Mesenchymal stem cell (in vitro differentiated cells and primary cell): ENCODE measurements at regions not wholly inside any gene's neighbourhood (a gene's known extent, or its start where the extent isn't known, plus 50 kb on each side); places are given as distances from the start of the nearest gene placed in this dataset.
A peak's percentile ranks its signal among the peaks of the same experiment; 100 is the strongest.

ENCODE experiments used
- DNase-seq: peaks from one replicate; pipeline ENCODE4 v3.0.0-alpha.2; 2013
- H2AFZ ChIP-seq: one replicate; pipeline ENCODE4 v1.6.1; 2013; ENCODE audit warnings: low read depth, mild to moderate bottlenecking, control low read depth, inconsistent platforms, low read length, moderate library complexity
- H2AK5ac ChIP-seq: 2 replicates; pipeline ENCODE4 v1.6.1; 2013; ENCODE audit warnings: low read length, moderate library complexity, mild to moderate bottlenecking, inconsistent platforms; ENCODE audit not compliant: severe bottlenecking
- H2BK120ac ChIP-seq: one replicate; pipeline ENCODE4 v1.6.1; 2013; ENCODE audit warnings: low read depth, mild to moderate bottlenecking, inconsistent platforms, low read length, moderate library complexity
- H2BK12ac ChIP-seq, 2 experiments: one replicate each; pipeline ENCODE4 v1.6.1; 2013; ENCODE audit warnings: inconsistent platforms in 2 of 2, low read length in 2 of 2, mild to moderate bottlenecking in 2 of 2, moderate library complexity in 2 of 2, control low read depth in 1 of 2
- H2BK15ac ChIP-seq: one replicate; pipeline ENCODE4 v1.6.1; 2013; ENCODE audit warnings: mild to moderate bottlenecking, low read depth, inconsistent platforms; ENCODE audit not compliant: poor library complexity, severe bottlenecking
- H2BK5ac ChIP-seq: 2 replicates; pipeline ENCODE4 v1.6.1; 2013; ENCODE audit warnings: low read depth, mild to moderate bottlenecking, low read length, control low read depth, inconsistent platforms; ENCODE audit not compliant: poor library complexity, severe bottlenecking
- H3K14ac ChIP-seq, 2 experiments: one replicate each; pipeline ENCODE4 v1.6.1; 2013; ENCODE audit warnings: inconsistent platforms in 2 of 2, low read length in 2 of 2, control low read depth in 1 of 2, mild to moderate bottlenecking in 1 of 2, moderate library complexity in 1 of 2
- H3K18ac ChIP-seq, 2 experiments: one replicate each; pipeline ENCODE4 v1.6.1; 2013; ENCODE audit warnings: inconsistent platforms in 2 of 2, low read length in 2 of 2, control low read depth in 1 of 2, low read depth in 1 of 2, mild to moderate bottlenecking in 1 of 2
- H3K23ac ChIP-seq, 2 experiments: one replicate each; pipeline ENCODE4 v1.6.1; 2013; ENCODE audit warnings: inconsistent platforms in 2 of 2, low read length in 2 of 2, mild to moderate bottlenecking in 2 of 2, moderate library complexity in 2 of 2, control low read depth in 1 of 2
- H3K27ac ChIP-seq: 2 replicates; pipeline ENCODE4 v1.5.1; 2013; ENCODE audit warnings: mild to moderate bottlenecking, moderate library complexity, low read length, control low read depth, inconsistent platforms; ENCODE audit not compliant: poor library complexity, severe bottlenecking
- H3K27me3 ChIP-seq, 2 experiments: 2 replicates each; pipeline versions ENCODE4 v1.6.1 to v1.7.0; 2013; ENCODE audit warnings: low read length in 2 of 2, mild to moderate bottlenecking in 2 of 2, moderate library complexity in 2 of 2, control low read depth in 1 of 2, inconsistent platforms in 1 of 2; ENCODE audit not compliant: control insufficient read depth in 1 of 2, insufficient read depth in 1 of 2
- H3K36me3 ChIP-seq, 2 experiments: 2 replicates each; pipeline versions ENCODE4 v1.6.1 to v1.7.0; 2013; ENCODE audit warnings: low read length in 2 of 2, control low read depth in 1 of 2, inconsistent platforms in 1 of 2, low read depth in 1 of 2, mild to moderate bottlenecking in 1 of 2; ENCODE audit not compliant: insufficient read depth in 2 of 2, control insufficient read depth in 1 of 2
- H3K4ac ChIP-seq, 2 experiments: one replicate each; pipeline ENCODE4 v1.6.1; 2013; ENCODE audit warnings: inconsistent platforms in 2 of 2, low read length in 2 of 2, mild to moderate bottlenecking in 2 of 2, moderate library complexity in 2 of 2, control low read depth in 1 of 2, low read depth in 1 of 2
- H3K4me1 ChIP-seq: 2 replicates; pipeline ENCODE4 v1.6.1; 2013; ENCODE audit warnings: low read depth, low read length, control low read depth; ENCODE audit not compliant: control insufficient read depth, insufficient read depth
- H3K4me2 ChIP-seq: 2 replicates; pipeline ENCODE4 v1.6.1; 2013; ENCODE audit warnings: low read length, mild to moderate bottlenecking, inconsistent platforms; ENCODE audit not compliant: poor library complexity, severe bottlenecking
- H3K4me3 ChIP-seq, 2 experiments: 2 replicates each; pipeline versions ENCODE4 v1.5.1 to v1.7.0; 2013; ENCODE audit warnings: low read length in 2 of 2, mild to moderate bottlenecking in 2 of 2, control low read depth in 1 of 2, low read depth in 1 of 2; ENCODE audit not compliant: insufficient read depth in 1 of 2
- H3K79me1 ChIP-seq: replicated peaks from 2 replicates; pipeline ENCODE4 v1.6.1; 2013; ENCODE audit warnings: mild to moderate bottlenecking, control low read depth, low read length, inconsistent platforms; ENCODE audit not compliant: poor library complexity, severe bottlenecking
- H3K9ac ChIP-seq: 2 replicates; pipeline ENCODE4 v1.7.0; 2013; ENCODE audit warnings: mild to moderate bottlenecking, low read length, moderate library complexity
- H3K9me3 ChIP-seq: 2 replicates; pipeline ENCODE4 v1.7.0; 2013; ENCODE audit warnings: mild to moderate bottlenecking, low read length; ENCODE audit not compliant: control insufficient read depth
- H4K8ac ChIP-seq: one replicate; pipeline ENCODE4 v1.6.1; 2013; ENCODE audit warnings: inconsistent platforms, mild to moderate bottlenecking, low read length, moderate library complexity
- H4K91ac ChIP-seq: one replicate; pipeline ENCODE4 v1.6.1; 2013; ENCODE audit warnings: mild to moderate bottlenecking, low read length, inconsistent platforms
- WGBS: methylation state at CpG from one replicate; pipeline ENCODE4 v1.1.7; 2013; ENCODE audit warnings: mixed read lengths; 5-methylcytosine and 5-hydroxymethylcytosine counted together

GRCh38 chr4:74621616-74622015, 172.7 kb downstream of the BTC start:
- Histone ChIP-seq H3K4me3 (no peak overlapping the region), H3K9ac (no peak overlapping the region), H3K9me3 (peaks cover 4% of the 10 kb centered on the region), H2BK5ac (no peak overlapping the region), H2BK120ac (no peak overlapping the region), H2BK15ac (no peak overlapping the region), H2BK12ac (no peak overlapping the region), H3K4ac (no peak overlapping the region), H3K18ac (no peak overlapping the region), H4K91ac (no peak overlapping the region), H3K27me3 (no peaks in the 10 kb centered on the region), H3K27ac (no peak overlapping the region), H2AK5ac (no peak overlapping the region), H4K8ac (no peak overlapping the region), H3K23ac (no peak overlapping the region), H2AFZ (no peak overlapping the region), H3K36me3 (no peaks in the 10 kb centered on the region), H3K14ac (no peak overlapping the region), H3K4me2 (no peak overlapping the region), H3K4me1 (peaks cover 2% of the 10 kb centered on the region), H3K79me1 (no peaks in the 10 kb centered on the region)
- no peak for DNase-seq

GRCh38 chr4:74623041-74623440, 171.3 kb downstream of the BTC start:
- no peak overlapping the region for H3K4me2 ChIP-seq
- no peak overlapping the region for H2BK5ac ChIP-seq
- no peak overlapping the region for H3K9ac ChIP-seq
- H2AK5ac ChIP-seq = no peak overlapping the region
- no peak overlapping the region for H2AFZ ChIP-seq
- DNase-seq = peak; percentile 70
- H3K27ac ChIP-seq = no peak overlapping the region
- H2BK15ac ChIP-seq = no peak overlapping the region
- peak overlapping the region; percentile 69 for H2BK120ac ChIP-seq
- peak overlapping the region; percentile 40 to 44 for H2BK12ac ChIP-seq
- no peak overlapping the region for H3K4me3 ChIP-seq
- H3K9me3 ChIP-seq = no peaks in the 10 kb centered on the region
- H3K36me3 ChIP-seq = no peaks in the 10 kb centered on the region
- WGBS = 64% methylated on average over 2 of the region's 3 CpGs
- no peaks in the 10 kb centered on the region for H3K79me1 ChIP-seq
- H4K8ac ChIP-seq = peak overlapping the region; percentile 59
- no peaks in the 10 kb centered on the region for H3K27me3 ChIP-seq
- H3K14ac ChIP-seq = no peak overlapping the region
- peak overlapping the region in 1 of 2 experiments; percentile 29 for H3K4ac ChIP-seq
- no peak overlapping the region for H3K23ac ChIP-seq
- no peak overlapping the region for H4K91ac ChIP-seq
- peak overlapping the region in 1 of 2 experiments; percentile 76 for H3K18ac ChIP-seq
- H3K4me1 ChIP-seq = peaks cover 2% of the 10 kb centered on the region

- H4K8ac ChIP-seq = no peak overlapping the region
- H3K4me1 ChIP-seq = no peaks in the 10 kb centered on the region
- H2AFZ ChIP-seq = no peak overlapping the region
- no peak overlapping the region for H3K4me2 ChIP-seq
- DNase-seq = peak; percentile 97
- H2AK5ac ChIP-seq = no peak overlapping the region
- H3K4me3 ChIP-seq = no peak overlapping the region
- no peak overlapping the region for H2BK15ac ChIP-seq
- no peak overlapping the region for H3K4ac ChIP-seq
- WGBS = 0% methylated on average over 2 of the region's 5 CpGs
- H4K91ac ChIP-seq = no peak overlapping the region
- H2BK5ac ChIP-seq = no peak overlapping the region
- H3K36me3 ChIP-seq = no peaks in the 10 kb centered on the region
- H3K27ac ChIP-seq = peak overlapping the region; percentile 62
- H3K27me3 ChIP-seq = no peaks in the 10 kb centered on the region
- H3K18ac ChIP-seq = peak overlapping the region in 1 of 2 experiments; percentile 76
- no peaks in the 10 kb centered on the region for H3K9me3 ChIP-seq
- H2BK120ac ChIP-seq = no peak overlapping the region
- H3K14ac ChIP-seq = no peak overlapping the region
- H3K23ac ChIP-seq = no peak overlapping the region
- no peaks in the 10 kb centered on the region for H3K79me1 ChIP-seq
- no peak overlapping the region for H2BK12ac ChIP-seq
- peak overlapping the region; percentile 44 for H3K9ac ChIP-seq
These were observed 169.8 kb downstream of the BTC start for GRCh38 chr4:74624351-74625151.

- H4K91ac ChIP-seq = peak overlapping the region; percentile 28
- no peaks in the 10 kb centered on the region for H3K9me3 ChIP-seq
- H2AFZ ChIP-seq = no peak overlapping the region
- H3K4me2 ChIP-seq = no peak overlapping the region
- H3K18ac ChIP-seq = peak overlapping the region; percentile 18 to 84
- H3K9ac ChIP-seq = no peak overlapping the region
- H3K27me3 ChIP-seq = no peaks in the 10 kb centered on the region
- no peaks in the 10 kb centered on the region for H3K79me1 ChIP-seq
- H3K4me1 ChIP-seq = no peaks in the 10 kb centered on the region
- no peak overlapping the region for H3K4me3 ChIP-seq
- no peak overlapping the region for H2BK120ac ChIP-seq
- H3K14ac ChIP-seq = no peak overlapping the region
- H3K23ac ChIP-seq = no peak overlapping the region
- 100% methylated on average over 1 of the region's 1 CpG for WGBS
- H3K36me3 ChIP-seq = no peaks in the 10 kb centered on the region
- H3K27ac ChIP-seq = no peak overlapping the region
- peak overlapping the region in 1 of 2 experiments; percentile 82 for H3K4ac ChIP-seq
- H4K8ac ChIP-seq = no peak overlapping the region
- no peak overlapping the region for H2AK5ac ChIP-seq
- H2BK15ac ChIP-seq = no peak overlapping the region
- DNase-seq = peak; percentile 17
- H2BK12ac ChIP-seq = peak overlapping the region in 1 of 2 experiments; percentile 75
- no peak overlapping the region for H2BK5ac ChIP-seq
These were observed 168.3 kb downstream of the BTC start for GRCh38 chr4:74625981-74626380.
